Body of pancreas (tissue), 4 donors: ENCODE measurements at regions not wholly inside any gene's neighbourhood (a gene's known extent, or its start where the extent isn't known, plus 50 kb on each side); places are given as distances from the start of the nearest gene placed in this dataset.

ENCODE experiments used
- POLR2A ChIP-seq, 3 donors: fragments of 450-650 bp; IDR thresholded peaks; one replicate each; pipeline ENCODE4 v1.6.1; 2016; ENCODE audit warnings: antibody characterized with exemption in 3 of 3, mild to moderate bottlenecking in 2 of 3
- TF ChIP-seq, protein P1 (sequence below), 7 experiments: fragments of 450-650 bp in 4 of 7; fragments of 200-600 bp in 3 of 7; sonication (generic) in 3 of 7; IDR thresholded peaks; one replicate each; pipeline ENCODE4 v1.5.1; 2016 to 2019; ENCODE audit warnings: antibody characterized with exemption in 7 of 7

DNA sequence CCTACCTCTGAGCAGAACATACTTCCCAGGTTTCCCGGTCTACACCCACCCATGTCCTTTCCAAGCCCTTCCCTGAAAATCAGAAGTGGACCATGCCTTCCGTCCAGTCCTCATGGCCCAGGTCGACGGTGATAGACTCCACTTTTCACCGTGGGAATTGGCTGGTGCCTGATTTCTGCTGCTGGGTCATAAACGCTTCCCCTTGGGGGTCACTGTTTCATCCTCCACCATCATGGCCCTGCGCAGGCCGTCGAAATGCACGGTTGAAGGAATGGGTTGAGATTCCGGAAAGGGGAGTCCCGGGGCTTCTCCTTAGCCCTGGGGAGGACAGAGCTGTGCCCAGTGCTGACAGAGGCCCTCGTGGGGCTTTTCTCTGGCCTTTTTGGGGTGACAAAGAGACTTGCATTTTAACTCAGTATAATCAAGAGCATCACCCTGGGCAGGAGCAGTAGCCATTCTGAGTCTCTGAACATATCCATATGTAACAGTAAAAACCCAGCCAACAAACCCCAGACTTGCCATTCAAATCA, 75.5 kb downstream of the SOX1 start:
- TF ChIP-seq, protein P1, sequence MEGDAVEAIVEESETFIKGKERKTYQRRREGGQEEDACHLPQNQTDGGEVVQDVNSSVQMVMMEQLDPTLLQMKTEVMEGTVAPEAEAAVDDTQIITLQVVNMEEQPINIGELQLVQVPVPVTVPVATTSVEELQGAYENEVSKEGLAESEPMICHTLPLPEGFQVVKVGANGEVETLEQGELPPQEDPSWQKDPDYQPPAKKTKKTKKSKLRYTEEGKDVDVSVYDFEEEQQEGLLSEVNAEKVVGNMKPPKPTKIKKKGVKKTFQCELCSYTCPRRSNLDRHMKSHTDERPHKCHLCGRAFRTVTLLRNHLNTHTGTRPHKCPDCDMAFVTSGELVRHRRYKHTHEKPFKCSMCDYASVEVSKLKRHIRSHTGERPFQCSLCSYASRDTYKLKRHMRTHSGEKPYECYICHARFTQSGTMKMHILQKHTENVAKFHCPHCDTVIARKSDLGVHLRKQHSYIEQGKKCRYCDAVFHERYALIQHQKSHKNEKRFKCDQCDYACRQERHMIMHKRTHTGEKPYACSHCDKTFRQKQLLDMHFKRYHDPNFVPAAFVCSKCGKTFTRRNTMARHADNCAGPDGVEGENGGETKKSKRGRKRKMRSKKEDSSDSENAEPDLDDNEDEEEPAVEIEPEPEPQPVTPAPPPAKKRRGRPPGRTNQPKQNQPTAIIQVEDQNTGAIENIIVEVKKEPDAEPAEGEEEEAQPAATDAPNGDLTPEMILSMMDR (IDR thresholded peaks at IDR 0.05): no peak
- no peak for TF ChIP-seq POLR2A (IDR thresholded peaks at IDR 0.05)
